ENCODE measurements at regions not wholly inside any gene's neighbourhood (a gene's known extent, or its start where the extent isn't known, plus 50 kb on each side); places are given as distances from the start of the nearest gene placed in this dataset.

DNA sequence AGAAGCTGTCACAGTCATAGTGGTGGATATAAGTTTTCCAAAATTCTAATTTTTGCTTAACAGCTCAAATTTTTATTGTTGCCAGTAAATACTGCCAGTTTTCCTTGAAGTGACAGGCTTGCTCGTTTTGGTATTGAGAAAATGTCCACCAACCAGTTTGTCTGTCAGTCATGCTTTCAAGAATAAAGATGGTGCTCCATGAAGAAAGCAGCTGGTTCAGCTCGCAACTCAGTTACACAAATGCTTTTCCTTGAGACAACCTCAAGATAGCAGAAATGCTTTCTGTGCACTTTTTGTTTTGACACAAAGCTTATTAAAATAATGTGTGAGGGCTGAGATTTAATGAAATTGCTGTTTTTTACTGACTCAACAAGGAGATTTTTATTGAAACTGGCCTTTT, 135.7 kb downstream of the LRRC70 start:
- no peaks in the 10 kb centered on the region for H3K9me3 ChIP-seq (ENCODE audit: control insufficient read depth, low read depth, low read length)
- Mint-ChIP-seq H3K9me3 (no peaks in the 10 kb centered on the region; a peak in 2 of 5 replicates), H3K27me3 (ENCODE audit: low read depth) (no peaks in the 10 kb centered on the region), H3K36me3 (ENCODE audit: insufficient read depth in 1 of 3, low read depth in 3 of 3) (peaks cover 0 to 2% (median 0%) of the 10 kb centered on the region in 3 experiments; a peak in 2 of 7 replicates), H3K4me1 (peaks cover 30 to 32% of the 10 kb centered on the region in 2 experiments), H3K4me3 (no peak overlapping the region), H3K27ac (no peak overlapping the region)
- no peak overlapping the region for H4K91ac ChIP-seq (ENCODE audit: insufficient read length, low read depth, low read length)
- no peak overlapping the region for H3T11ph ChIP-seq (ENCODE audit: low read length)
- H3K27me3 ChIP-seq (ENCODE audit: insufficient read depth, low read length) = no peaks in the 10 kb centered on the region
- no peak overlapping the region for H2BK120ac ChIP-seq (ENCODE audit: low read depth, low read length, poor library complexity, severe bottlenecking)
- no peak overlapping the region for H3K56ac ChIP-seq (ENCODE audit: insufficient read length, low read depth, low read length)
- H2AK5ac ChIP-seq (ENCODE audit: insufficient read length, low read length) = no peak overlapping the region
- no peaks in the 10 kb centered on the region for H3K79me2 ChIP-seq (ENCODE audit: insufficient read depth, low read length)
- H4K8ac ChIP-seq (replicated peaks; ENCODE audit: insufficient read length, low read depth, low read length) = no peak overlapping the region
- H3K18ac ChIP-seq (ENCODE audit: insufficient read length, low read depth, low read length) = no peak overlapping the region
- no peak overlapping the region for H2AFZ ChIP-seq (ENCODE audit: low read length)
- H3K4me1 ChIP-seq (ENCODE audit: insufficient read depth, low read length) = peaks cover 8% of the 10 kb centered on the region; the same call in 1 of the 2 replicates
- no peak overlapping the region for H2BK20ac ChIP-seq (ENCODE audit: low read depth, low read length, poor library complexity, severe bottlenecking)
- H4K20me1 ChIP-seq (ENCODE audit: control insufficient read depth, insufficient read depth, insufficient read length) = no peaks in the 10 kb centered on the region
- no peak overlapping the region for H3K9ac ChIP-seq (ENCODE audit: extremely low read depth, insufficient read length, low read length)
- WGBS (ENCODE audit: extremely low coverage, insufficient read length, low lambda C conversion rate) = no CpG with 5 or more reads among the region's 2 CpGs
- no peak overlapping the region for H3K23ac ChIP-seq (ENCODE audit: insufficient read length, low read depth, low read length)
- H2BK15ac ChIP-seq (ENCODE audit: low read depth, low read length) = no peak overlapping the region
- H2BK5ac ChIP-seq (ENCODE audit: insufficient read length, low read length) = no peak overlapping the region
- no peaks in the 10 kb centered on the region for H3K79me1 ChIP-seq (ENCODE audit: insufficient read depth, low read depth, low read length, poor library complexity, severe bottlenecking)
- H3K27ac ChIP-seq (ENCODE audit: insufficient read length, low read depth, low read length) = no peak overlapping the region
- H3K23me2 ChIP-seq (ENCODE audit: insufficient read length, low read depth, low read length, poor library complexity, severe bottlenecking) = no peaks in the 10 kb centered on the region
- TF ChIP-seq, protein P1, sequence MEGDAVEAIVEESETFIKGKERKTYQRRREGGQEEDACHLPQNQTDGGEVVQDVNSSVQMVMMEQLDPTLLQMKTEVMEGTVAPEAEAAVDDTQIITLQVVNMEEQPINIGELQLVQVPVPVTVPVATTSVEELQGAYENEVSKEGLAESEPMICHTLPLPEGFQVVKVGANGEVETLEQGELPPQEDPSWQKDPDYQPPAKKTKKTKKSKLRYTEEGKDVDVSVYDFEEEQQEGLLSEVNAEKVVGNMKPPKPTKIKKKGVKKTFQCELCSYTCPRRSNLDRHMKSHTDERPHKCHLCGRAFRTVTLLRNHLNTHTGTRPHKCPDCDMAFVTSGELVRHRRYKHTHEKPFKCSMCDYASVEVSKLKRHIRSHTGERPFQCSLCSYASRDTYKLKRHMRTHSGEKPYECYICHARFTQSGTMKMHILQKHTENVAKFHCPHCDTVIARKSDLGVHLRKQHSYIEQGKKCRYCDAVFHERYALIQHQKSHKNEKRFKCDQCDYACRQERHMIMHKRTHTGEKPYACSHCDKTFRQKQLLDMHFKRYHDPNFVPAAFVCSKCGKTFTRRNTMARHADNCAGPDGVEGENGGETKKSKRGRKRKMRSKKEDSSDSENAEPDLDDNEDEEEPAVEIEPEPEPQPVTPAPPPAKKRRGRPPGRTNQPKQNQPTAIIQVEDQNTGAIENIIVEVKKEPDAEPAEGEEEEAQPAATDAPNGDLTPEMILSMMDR (conservative IDR thresholded peaks at IDR 0.05) = no peak
- no peak overlapping the region for H2BK12ac ChIP-seq (ENCODE audit: insufficient read length, low read depth, low read length)
- H3K14ac ChIP-seq (ENCODE audit: insufficient read depth, low read length) = no peak overlapping the region
- DNase-seq = no peak
- H3K4me2 ChIP-seq (ENCODE audit: insufficient read depth, insufficient read length, low read length) = no peak overlapping the region
- no peak overlapping the region for H3K4ac ChIP-seq (ENCODE audit: low read depth, low read length)
- H4K5ac ChIP-seq (ENCODE audit: insufficient read length, low read depth, low read length) = no peak overlapping the region

All from H9 (cell line).